Nephron progenitor cell (in vitro differentiated cells): ENCODE measurements at regions not wholly inside any gene's neighbourhood (a gene's known extent, or its start where the extent isn't known, plus 50 kb on each side); places are given as distances from the start of the nearest gene placed in this dataset.
A peak's percentile ranks its signal among the peaks of the same experiment; 100 is the strongest.
"Not testable (repeated sequence)": the region's sequence is repeated elsewhere in the genome, so short reads cannot be mapped to it uniquely, and the experiment has no call there.

ENCODE experiments used
- DNase-seq: peaks from one replicate; pipeline ENCODE4 v3.0.0; 2021
- H3K27ac Mint-ChIP-seq: 2 replicates; pipeline ENCODE4 v1.8.0; 2021; ENCODE audit warnings: mild to moderate bottlenecking, moderate library complexity, mixed read lengths
- H3K27me3 Mint-ChIP-seq: 2 replicates; pipeline ENCODE4 v1.8.0; 2021; ENCODE audit warnings: mild to moderate bottlenecking, low read depth, mixed read lengths; ENCODE audit not compliant: poor library complexity
- H3K36me3 Mint-ChIP-seq: 2 replicates; pipeline ENCODE4 v1.8.0; 2021; ENCODE audit warnings: low read depth, mixed read lengths
- H3K4me1 Mint-ChIP-seq: 2 replicates; pipeline ENCODE4 v1.8.0; 2021; ENCODE audit warnings: mixed read lengths
- H3K4me3 Mint-ChIP-seq: 2 replicates; pipeline ENCODE4 v1.8.0; 2021; ENCODE audit warnings: mild to moderate bottlenecking, moderate library complexity, mixed read lengths
- H3K9me3 Mint-ChIP-seq: 2 replicates; pipeline ENCODE4 v1.8.0; 2021; ENCODE audit warnings: mild to moderate bottlenecking, moderate library complexity, mixed read lengths
- CTCF ChIP-seq: fragments of 200-600 bp; sonication (generic); IDR thresholded peaks from 2 replicates; pipeline ENCODE4 v1.5.0; 2021; ENCODE audit warnings: antibody characterized with exemption

DNA sequence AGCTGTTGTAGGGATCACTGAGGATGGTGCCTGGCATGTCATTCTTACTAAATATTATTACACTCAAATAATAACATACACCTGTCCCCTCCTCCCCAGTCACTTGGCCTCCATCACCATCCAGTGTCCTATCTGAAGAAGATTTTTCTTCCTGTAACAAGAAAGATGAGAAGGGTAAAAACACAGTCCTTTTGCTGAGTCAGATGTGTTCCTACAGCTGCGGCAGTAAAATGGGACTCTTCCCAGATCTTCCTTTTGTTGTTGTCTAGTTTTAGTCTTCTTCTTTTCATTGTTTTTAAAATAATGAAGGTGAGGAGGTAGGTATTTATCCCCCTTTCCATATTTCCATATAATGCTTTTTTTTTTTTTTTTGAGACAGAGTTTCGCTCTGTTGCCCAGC is 83.1 kb upstream of the RFLNA start:
- no peak overlapping the region for H3K27ac Mint-ChIP-seq
- H3K9me3 Mint-ChIP-seq, result peaks cover 60% of the 10 kb centered on the region
- H3K36me3 Mint-ChIP-seq, result peaks cover 18% of the 10 kb centered on the region
- H3K27me3 Mint-ChIP-seq, result peaks cover 14% of the 10 kb centered on the region
- DNase-seq, result no peak
- H3K4me3 Mint-ChIP-seq, result no peak overlapping the region
- no peak for TF ChIP-seq CTCF
- peaks cover 20% of the 10 kb centered on the region for H3K4me1 Mint-ChIP-seq

GRCh38 chr12:124213666-124214347 is 81.1 kb upstream of the RFLNA start:
- Mint-ChIP-seq H3K4me3 (no peak overlapping the region), H3K27me3 (peaks cover 13% of the 10 kb centered on the region), H3K36me3 (peaks cover 18% of the 10 kb centered on the region), H3K9me3 (peaks cover 53% of the 10 kb centered on the region), H3K4me1 (peaks cover 18% of the 10 kb centered on the region), H3K27ac (no peak overlapping the region)
- no peak for DNase-seq
- TF ChIP-seq CTCF, result no peak

DNA sequence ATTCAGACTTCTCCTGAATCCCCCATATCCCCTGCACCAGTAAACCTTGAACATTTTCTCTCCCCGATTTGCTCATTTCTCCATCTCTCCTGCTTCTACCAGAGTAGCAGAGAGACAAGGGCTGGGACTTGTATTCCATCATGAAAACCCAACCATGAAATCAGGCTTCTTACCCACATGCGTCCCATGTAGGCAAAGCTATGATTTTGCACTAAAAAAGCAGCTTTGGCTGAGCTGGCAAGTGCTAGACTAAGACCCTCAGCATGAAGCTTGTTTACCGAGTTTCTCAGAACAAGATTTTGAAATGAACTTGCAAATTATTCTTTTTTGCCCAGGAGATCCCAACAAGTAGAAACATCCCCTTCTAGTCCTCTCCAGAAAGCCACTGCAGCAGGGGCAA is 80.3 kb upstream of the RFLNA start:
- Mint-ChIP-seq H3K4me3 (no peak overlapping the region), H3K9me3 (peaks cover 54% of the 10 kb centered on the region), H3K4me1 (peaks cover 18% of the 10 kb centered on the region), H3K27me3 (peaks cover 13% of the 10 kb centered on the region), H3K36me3 (peaks cover 18% of the 10 kb centered on the region), H3K27ac (no peak overlapping the region)
- no peak for DNase-seq
- no peak for TF ChIP-seq CTCF

- no peak for TF ChIP-seq CTCF
- no peak overlapping the region for H3K27ac Mint-ChIP-seq
These were observed 77.9 kb upstream of the RFLNA start for GRCh38 chr12:124216966-124217365.

GRCh38 chr12:124217508-124218242 is 77.2 kb upstream of the RFLNA start:
- Mint-ChIP-seq H3K27me3 (peaks cover 10% of the 10 kb centered on the region), H3K4me1 (peaks cover 26% of the 10 kb centered on the region), H3K9me3 (peaks cover 55% of the 10 kb centered on the region), H3K27ac (no peak overlapping the region), H3K36me3 (peaks cover 20% of the 10 kb centered on the region), H3K4me3 (no peak overlapping the region)
- peak; percentile 45 for DNase-seq
- no peak for TF ChIP-seq CTCF

More at GRCh38 chr12:124216966-124217365, 77.9 kb upstream of the RFLNA start:
- Mint-ChIP-seq H3K4me3 (no peak overlapping the region), H3K27me3 (peaks cover 10% of the 10 kb centered on the region), H3K4me1 (peaks cover 25% of the 10 kb centered on the region), H3K9me3 (peaks cover 58% of the 10 kb centered on the region), H3K36me3 (peaks cover 20% of the 10 kb centered on the region)
- peak; percentile 24 for DNase-seq

- Mint-ChIP-seq H3K36me3 (peaks cover 18% of the 10 kb centered on the region), H3K4me3 (no peak overlapping the region), H3K4me1 (peaks cover 26% of the 10 kb centered on the region), H3K27me3 (peaks cover 10% of the 10 kb centered on the region), H3K9me3 (peaks cover 51% of the 10 kb centered on the region), H3K27ac (no peak overlapping the region)
- DNase-seq, result no peak
- no peak for TF ChIP-seq CTCF
These were observed 76.7 kb upstream of the RFLNA start for GRCh38 chr12:124218243-124218560.

DNA sequence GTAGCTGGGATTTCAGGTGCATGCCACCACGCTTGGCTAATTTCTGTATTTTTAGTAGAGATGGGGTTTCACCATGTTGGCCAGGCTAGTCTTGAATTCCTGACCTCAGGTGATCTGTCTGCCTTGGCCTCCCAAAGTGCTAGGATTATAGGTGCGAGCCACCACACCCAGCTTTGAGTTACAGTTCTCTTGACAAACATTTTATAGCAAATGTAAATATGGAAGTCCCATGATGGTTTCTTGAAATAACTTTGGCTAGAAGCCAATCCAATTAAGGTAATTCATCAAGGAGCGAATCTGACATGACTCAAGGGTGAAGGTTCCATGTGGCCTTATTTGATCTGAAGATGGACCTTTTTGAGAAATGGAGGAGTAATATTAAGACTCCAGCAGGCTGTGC is 76.2 kb upstream of the RFLNA start:
- H3K4me3 Mint-ChIP-seq, result not testable (repeated sequence)

More for the DNA sequence above, 76.2 kb upstream of the RFLNA start:
- DNase-seq, H3K27ac Mint-ChIP-seq: not testable (repeated sequence)
- Mint-ChIP-seq H3K36me3 (peaks cover 16% of the 10 kb centered on the region), H3K27me3 (peaks cover 10% of the 10 kb centered on the region), H3K9me3 (peaks cover 47% of the 10 kb centered on the region), H3K4me1 (peaks cover 26% of the 10 kb centered on the region)
